ENCODE measurements at regions not wholly inside any gene's neighbourhood (a gene's known extent, or its start where the extent isn't known, plus 50 kb on each side); places are given as distances from the start of the nearest gene placed in this dataset.

DNA sequence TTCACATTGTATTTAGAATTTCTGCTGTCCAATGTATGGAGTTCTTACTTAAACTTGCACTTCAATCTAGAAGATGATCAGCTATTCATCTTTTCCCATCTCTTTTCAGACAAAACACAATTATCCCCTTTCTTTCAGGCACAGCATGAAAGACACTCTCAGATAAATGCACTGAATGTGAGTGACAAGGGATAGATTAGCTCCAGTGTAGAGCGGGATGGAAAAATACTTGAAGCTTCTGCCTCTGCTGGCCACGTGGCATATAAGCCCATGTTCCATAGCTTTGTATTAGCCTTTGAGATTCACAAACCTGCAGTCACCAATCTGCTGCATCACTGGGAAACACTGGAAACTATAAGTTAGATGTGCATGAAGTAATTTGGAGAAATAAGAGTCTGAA, 162.2 kb upstream of the FAM3C start:
- TF ChIP-seq POLR2A (IDR thresholded peaks at IDR 0.05; ENCODE audit: low read depth) (no peak), POLR2AphosphoS5 (IDR thresholded peaks at IDR 0.05) (no peak), EP300 (IDR thresholded peaks at IDR 0.05) (no peak)
- TF ChIP-seq, protein P1, sequence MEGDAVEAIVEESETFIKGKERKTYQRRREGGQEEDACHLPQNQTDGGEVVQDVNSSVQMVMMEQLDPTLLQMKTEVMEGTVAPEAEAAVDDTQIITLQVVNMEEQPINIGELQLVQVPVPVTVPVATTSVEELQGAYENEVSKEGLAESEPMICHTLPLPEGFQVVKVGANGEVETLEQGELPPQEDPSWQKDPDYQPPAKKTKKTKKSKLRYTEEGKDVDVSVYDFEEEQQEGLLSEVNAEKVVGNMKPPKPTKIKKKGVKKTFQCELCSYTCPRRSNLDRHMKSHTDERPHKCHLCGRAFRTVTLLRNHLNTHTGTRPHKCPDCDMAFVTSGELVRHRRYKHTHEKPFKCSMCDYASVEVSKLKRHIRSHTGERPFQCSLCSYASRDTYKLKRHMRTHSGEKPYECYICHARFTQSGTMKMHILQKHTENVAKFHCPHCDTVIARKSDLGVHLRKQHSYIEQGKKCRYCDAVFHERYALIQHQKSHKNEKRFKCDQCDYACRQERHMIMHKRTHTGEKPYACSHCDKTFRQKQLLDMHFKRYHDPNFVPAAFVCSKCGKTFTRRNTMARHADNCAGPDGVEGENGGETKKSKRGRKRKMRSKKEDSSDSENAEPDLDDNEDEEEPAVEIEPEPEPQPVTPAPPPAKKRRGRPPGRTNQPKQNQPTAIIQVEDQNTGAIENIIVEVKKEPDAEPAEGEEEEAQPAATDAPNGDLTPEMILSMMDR (IDR thresholded peaks at IDR 0.05), result no peak

Measured in esophagus muscularis mucosa (tissue), 4 donors.